A549 (cell line): ENCODE measurements at regions not wholly inside any gene's neighbourhood (a gene's known extent, or its start where the extent isn't known, plus 50 kb on each side); places are given as distances from the start of the nearest gene placed in this dataset.

Source experiments
- BCL3 ChIP-seq: fragments of >200 bp; sonication (Bioruptor Twin); formaldehyde crosslinking; IDR thresholded peaks from 3 replicates; pipeline ENCODE4 v1.6.1; 2016
- CTCF ChIP-seq: fragments of >200 bp; sonication (Bioruptor Twin); formaldehyde crosslinking; IDR thresholded peaks from 3 replicates; pipeline ENCODE4 v1.5.1; 2016
- EP300 ChIP-seq, 2 experiments: fragments of >200 bp; sonication (Bioruptor Twin); formaldehyde crosslinking; IDR thresholded peaks; 2 replicates in 1 of 2; 3 replicates in 1 of 2; pipeline ENCODE4 v1.6.1; 2016 to 2017
- HDAC2 ChIP-seq: fragments of 200-600 bp; sonication (generic); IDR thresholded peaks from 2 replicates; pipeline ENCODE4 v1.6.1; 2016
- MAFK ChIP-seq: fragments of 450-650 bp; IDR thresholded peaks from 2 replicates; pipeline ENCODE4 v1.6.1; 2014; ENCODE audit not compliant: partially characterized antibody
- MAX ChIP-seq: IDR thresholded peaks from 2 replicates; pipeline ENCODE4 v1.6.1; 2012
- MAZ ChIP-seq: fragments of 150-350 bp; IDR thresholded peaks from 2 replicates; pipeline ENCODE4 v1.6.1; 2014; ENCODE audit warnings: antibody characterized with exemption, low read depth, low read length, borderline replicate concordance
- MYC ChIP-seq: IDR thresholded peaks from 2 replicates; pipeline ENCODE4 v1.6.1; 2012; ENCODE audit warnings: mild to moderate bottlenecking, inconsistent platforms, low read length, improper control_type of control experiment, borderline replicate concordance
- POLR2A ChIP-seq: IDR thresholded peaks from 2 replicates; pipeline ENCODE4 v1.6.1; 2012; ENCODE audit warnings: mild to moderate bottlenecking, low read length
- POLR2AphosphoS2 ChIP-seq: conservative IDR thresholded peaks from 2 replicates; pipeline ENCODE4 v1.6.1; 2012; ENCODE audit warnings: low read length, improper control_type of control experiment, inconsistent platforms
- RCOR1 ChIP-seq: fragments of 150-350 bp; IDR thresholded peaks from 2 replicates; pipeline ENCODE4 v1.6.1; 2014; ENCODE audit warnings: antibody characterized with exemption, low read length, low read depth
- REST ChIP-seq: fragments of 200-600 bp; sonication (generic); IDR thresholded peaks from 2 replicates; pipeline ENCODE4 v1.6.1; 2016; ENCODE audit warnings: antibody characterized with exemption, mild to moderate bottlenecking, moderate library complexity
- TF ChIP-seq, protein P1 (sequence below): fragments of 150-350 bp; IDR thresholded peaks from 2 replicates; pipeline ENCODE4 v1.6.1; 2014; ENCODE audit warnings: low read depth, mild to moderate bottlenecking, low read length

GRCh38 chr9:88233091-88233490, 94.8 kb upstream of the SPATA31C2 start:
- TF ChIP-seq CTCF = no peak
- no peak for TF ChIP-seq BCL3
- no peak for TF ChIP-seq MAFK
- no peak for TF ChIP-seq POLR2AphosphoS2
- no peak for TF ChIP-seq POLR2A
- TF ChIP-seq MAZ = no peak
- TF ChIP-seq MAX = no peak
- TF ChIP-seq REST = no peak
- no peak for TF ChIP-seq MYC
- TF ChIP-seq, protein P1, sequence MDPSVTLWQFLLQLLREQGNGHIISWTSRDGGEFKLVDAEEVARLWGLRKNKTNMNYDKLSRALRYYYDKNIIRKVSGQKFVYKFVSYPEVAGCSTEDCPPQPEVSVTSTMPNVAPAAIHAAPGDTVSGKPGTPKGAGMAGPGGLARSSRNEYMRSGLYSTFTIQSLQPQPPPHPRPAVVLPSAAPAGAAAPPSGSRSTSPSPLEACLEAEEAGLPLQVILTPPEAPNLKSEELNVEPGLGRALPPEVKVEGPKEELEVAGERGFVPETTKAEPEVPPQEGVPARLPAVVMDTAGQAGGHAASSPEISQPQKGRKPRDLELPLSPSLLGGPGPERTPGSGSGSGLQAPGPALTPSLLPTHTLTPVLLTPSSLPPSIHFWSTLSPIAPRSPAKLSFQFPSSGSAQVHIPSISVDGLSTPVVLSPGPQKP = no peak
- TF ChIP-seq RCOR1 = no peak
- no peak for TF ChIP-seq EP300 (IDR thresholded peaks at IDR 0.05)
- TF ChIP-seq HDAC2 = no peak
